ENCODE measurements at regions not wholly inside any gene's neighbourhood (a gene's known extent, or its start where the extent isn't known, plus 50 kb on each side); places are given as distances from the start of the nearest gene placed in this dataset.
"Not testable (repeated sequence)": the region's sequence is repeated elsewhere in the genome, so short reads cannot be mapped to it uniquely, and the experiment has no call there.

DNA sequence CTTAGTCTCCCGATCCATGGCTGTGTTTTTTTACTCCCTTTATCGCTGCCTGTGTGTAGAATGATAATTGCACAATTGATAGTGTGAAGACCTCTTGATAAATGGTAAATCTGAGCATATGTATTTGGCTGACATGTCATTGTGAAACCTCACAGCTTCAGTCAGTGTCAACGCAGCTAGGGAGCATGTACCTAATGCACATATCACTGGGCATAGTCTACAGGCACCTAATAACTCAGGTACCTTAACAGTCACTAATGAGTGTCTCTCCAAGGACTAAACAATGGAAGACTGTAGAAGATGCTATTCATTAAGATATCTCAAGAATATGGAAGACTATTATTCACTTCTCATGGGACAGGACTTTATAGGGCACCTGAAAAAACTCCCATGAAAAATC, 101.0 kb upstream of the PTPN20 start:
- TF ChIP-seq CTCF (IDR thresholded peaks at IDR 0.05; ENCODE audit: insufficient read depth, low read length); POLR2AphosphoS5 (IDR thresholded peaks at IDR 0.05; ENCODE audit: low read depth): not testable (repeated sequence)
